GM18861 (cell line): ENCODE measurements at regions not wholly inside any gene's neighbourhood (a gene's known extent, or its start where the extent isn't known, plus 50 kb on each side); places are given as distances from the start of the nearest gene placed in this dataset.

Experiments used
- ATAC-seq: cut with Tn5 transposase; IDR thresholded peaks from one replicate; pipeline ENCODE4 v1.9.1; 2021; ENCODE audit not compliant: unreplicated experiment

DNA sequence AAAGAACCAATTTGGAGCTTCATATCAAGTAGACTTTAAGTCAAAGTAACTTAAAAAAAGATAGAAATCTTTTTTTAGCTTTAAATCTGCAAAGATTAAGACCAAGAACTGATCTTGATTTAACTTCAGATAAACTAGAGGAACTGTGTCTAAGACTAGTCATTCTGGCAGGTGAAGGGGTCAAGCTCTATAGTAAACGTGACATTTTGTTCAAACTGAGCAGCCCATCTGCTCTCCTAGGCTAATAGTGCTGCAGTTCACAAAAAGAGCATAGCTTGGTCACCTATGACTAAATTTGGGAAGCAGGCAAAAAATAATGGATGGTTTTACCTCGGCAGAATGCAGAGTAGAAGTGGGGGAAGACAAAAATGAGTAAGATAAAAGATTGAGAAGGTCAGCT lies 168.8 kb upstream of the ALCAM start:
- ATAC-seq = no peak

DNA sequence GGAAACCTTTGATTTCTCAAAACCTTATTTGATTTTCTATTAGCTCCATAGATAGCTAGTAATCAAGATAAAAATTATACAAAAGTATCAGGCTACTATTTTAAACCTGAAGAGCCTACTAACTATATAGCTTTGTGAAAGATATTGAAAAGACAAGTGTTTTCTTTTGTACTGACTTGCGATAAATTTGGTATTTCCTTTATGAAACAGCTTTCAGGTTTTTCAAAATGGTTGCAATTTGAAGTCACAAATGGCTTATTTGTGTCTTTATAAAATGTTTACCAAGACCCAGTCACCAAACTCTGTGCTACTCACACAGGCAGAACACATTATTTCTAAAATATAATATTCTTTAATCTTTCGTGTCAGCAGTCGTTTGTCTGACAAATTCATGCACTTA lies 167.5 kb upstream of the ALCAM start:
- ATAC-seq = no peak

DNA sequence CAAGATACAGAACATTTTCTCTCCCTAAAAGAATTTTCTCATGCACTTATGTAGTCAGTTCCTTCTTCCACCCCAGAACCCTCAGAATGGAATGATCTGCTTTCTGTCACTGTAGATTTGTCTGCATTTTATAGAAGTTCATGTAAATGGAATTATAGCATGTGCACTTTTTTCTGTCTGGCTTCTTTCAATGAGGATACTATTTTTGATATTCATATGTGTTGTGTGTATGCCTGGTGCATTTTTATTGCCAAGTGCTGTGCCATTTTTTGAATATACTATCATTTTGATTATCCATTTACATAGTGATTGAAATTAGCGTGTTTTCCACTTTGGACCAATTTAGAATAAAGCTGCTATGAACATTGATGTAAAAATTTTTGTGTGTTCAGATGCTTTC lies 156.6 kb upstream of the ALCAM start:
- no peak for ATAC-seq

- no peak for ATAC-seq
Measured at GRCh38 chr3:105214590-105214989, 152.1 kb upstream of the ALCAM start.

GRCh38 chr3:105222568-105223093 lies 144.1 kb upstream of the ALCAM start:
- ATAC-seq = no peak

DNA sequence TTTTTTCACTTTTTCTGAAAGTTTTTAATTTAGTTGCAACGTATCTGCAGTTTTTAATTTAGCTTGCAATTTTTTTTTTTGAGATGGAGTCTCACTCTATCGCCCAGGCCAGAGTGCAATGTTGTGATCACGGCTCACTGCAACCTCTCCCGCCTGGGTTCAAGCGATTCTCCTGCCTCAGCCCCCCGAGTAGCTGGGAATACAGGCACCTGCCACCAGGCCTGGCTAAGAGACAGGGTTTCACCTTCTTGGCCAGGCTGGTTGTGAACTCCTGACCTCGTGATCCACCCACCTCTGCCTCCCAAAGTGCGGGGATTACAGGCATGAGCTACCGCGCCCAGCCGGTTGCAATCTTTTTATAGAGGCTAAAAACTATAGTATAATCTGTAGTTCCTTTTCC lies 142.9 kb upstream of the ALCAM start:
- ATAC-seq = no peak

- no peak for ATAC-seq
Measured at GRCh38 chr3:105228696-105229095, 138.0 kb upstream of the ALCAM start.

DNA sequence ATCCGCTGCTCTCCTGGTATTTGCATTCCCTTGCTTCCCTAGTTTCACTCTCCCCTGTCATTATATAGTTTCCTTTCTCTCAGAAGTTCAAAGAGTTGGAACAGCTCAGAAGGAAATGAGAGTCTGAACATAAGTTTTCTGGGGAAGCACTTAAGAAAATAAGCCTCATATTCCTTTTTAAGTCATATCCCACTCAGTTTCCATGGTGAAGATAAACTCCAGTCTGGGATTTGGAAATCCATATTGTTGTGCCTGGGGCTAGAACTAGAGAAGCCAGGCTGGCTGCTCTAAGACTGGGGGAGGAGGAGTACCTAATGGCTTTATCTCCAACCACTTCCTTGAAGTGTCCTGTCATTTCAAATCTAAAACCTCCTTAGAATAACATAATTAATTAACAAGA lies 134.2 kb upstream of the ALCAM start:
- no peak for ATAC-seq

GRCh38 chr3:105233010-105233409 lies 133.7 kb upstream of the ALCAM start:
- no peak for ATAC-seq

DNA sequence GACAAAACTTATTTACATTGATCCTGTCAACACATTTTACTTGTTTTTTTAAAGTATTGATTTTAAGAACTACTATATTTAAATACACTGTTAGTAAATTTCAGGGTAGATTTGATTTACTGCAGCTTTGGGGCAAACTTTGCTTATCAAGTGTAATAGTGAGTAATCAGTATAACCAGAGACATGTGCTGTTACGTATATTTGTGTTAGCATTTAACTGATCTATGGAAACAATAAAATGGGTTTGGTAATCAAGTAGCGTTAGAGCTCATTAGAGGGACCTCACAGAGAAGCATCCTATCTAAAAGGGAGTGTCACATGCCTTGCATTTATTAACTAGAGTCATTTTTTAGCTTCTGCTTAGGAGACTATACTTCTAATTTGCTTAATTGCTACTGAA lies 131.5 kb upstream of the ALCAM start:
- no peak for ATAC-seq

DNA sequence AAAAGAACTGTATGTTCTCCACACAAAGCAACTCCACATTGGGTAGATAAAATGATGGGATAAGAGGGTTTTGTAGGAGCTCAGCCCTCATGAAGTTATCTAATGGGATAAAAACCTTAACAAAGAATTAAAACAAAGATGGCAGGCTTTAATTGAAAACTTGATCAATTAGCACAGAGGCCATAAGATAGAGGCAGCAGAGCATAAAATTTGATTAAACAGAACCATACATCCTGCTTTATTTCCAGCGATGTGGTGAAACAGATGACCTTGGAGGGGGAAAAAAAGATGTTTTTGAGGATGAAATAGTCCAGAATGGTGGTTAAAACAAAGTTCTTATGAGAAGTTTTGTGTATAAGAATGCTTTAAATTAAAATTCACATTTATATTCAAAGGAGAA lies 130.9 kb upstream of the ALCAM start:
- no peak for ATAC-seq

DNA sequence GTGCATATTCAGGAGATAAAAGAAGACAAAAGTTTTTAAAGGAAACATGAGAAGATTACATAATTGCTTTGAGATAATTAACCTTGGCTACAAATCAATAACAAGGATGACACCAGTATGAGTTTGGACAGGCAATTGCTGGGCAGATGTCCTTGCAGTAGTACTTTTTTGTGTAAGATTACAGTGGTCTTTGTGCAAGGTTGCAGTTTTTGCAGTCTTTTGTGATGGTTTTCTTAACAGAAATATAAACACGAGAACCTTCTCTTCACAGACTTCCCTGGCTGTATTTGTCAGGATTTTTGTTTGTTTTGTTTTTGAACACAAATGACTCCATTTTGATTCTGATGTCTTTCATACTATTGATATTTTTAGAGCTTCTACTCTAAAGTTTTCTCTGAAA lies 128.3 kb upstream of the ALCAM start:
- ATAC-seq = no peak

DNA sequence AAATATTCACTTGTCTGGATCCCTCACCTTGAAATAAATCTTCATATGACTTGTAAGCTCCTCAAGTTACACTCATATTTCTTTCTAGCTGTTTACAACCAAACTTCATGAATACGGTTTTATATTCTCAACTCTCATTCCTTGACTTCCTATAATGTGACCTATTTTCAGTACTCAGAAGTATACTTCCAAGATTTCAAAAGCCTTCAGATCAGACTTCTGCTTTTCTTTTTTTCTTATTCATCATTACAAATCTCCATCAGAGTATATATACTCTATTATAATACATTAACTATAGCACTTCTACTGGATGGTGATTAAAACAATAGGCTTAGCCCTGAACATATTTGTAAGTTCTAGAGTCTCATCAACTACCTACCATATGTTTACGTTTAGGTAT lies 123.6 kb upstream of the ALCAM start:
- no peak for ATAC-seq

- ATAC-seq = no peak
Measured at GRCh38 chr3:105246536-105246935, 120.2 kb upstream of the ALCAM start.

DNA sequence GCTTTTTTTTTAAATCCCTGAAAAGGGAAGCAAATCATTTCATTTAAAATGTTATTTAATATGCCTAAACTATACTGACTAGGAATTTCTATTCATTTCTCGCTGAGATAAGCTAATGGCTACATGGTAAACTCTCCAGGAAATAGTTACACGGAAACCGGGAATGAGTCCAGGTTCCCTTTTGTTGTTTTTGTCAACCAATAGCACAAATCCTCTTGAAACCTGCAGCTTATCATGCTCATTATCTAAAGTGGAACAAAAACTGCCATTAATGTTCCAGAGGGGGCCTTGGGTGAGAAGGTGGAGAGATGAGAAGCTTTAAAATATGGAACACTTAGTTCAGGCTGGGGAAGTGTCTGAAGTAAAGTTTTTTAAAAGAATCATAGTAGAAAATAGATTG lies 113.5 kb upstream of the ALCAM start:
- no peak for ATAC-seq

DNA sequence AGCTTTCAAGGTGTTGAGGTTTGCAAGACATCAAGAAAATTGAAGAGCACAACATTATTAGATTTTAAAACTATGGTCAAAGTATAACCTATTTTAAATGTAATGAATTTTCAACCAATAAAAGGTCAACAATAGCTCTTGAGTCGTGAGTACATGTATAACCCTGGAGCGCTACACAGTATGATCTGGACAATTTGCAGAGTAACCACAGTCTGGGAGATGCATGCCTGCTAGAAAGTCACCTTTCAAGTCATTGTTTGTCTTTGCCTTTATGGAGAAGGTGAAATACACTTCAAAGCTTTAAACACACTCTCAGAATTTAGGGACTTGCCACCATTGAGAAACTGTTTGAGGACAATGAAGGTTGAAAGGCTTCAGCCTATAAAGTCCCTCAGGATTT lies 112.6 kb upstream of the ALCAM start:
- ATAC-seq = no peak

GRCh38 chr3:105255350-105255749 lies 111.4 kb upstream of the ALCAM start:
- no peak for ATAC-seq

- ATAC-seq = no peak
Measured at GRCh38 chr3:105259496-105259895, 107.2 kb upstream of the ALCAM start.

DNA sequence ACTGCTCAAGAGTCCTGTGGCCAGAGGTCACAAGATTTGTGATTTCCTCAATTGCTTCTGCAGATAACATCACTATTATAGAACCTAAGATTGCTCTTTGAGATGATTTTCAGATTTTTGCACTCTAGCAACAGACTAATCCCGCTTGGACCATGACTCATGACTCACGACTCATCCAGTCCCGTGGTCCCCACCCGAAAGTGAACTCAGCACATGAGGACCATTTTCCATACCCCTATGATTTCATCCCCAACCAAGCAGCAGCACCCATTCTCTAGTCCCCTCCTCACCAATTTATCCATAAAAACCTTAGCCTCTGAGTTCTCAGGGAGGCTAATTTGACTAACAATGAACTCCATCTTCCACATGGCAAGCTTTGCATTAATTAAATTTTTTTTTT lies 106.3 kb upstream of the ALCAM start:
- no peak for ATAC-seq

DNA sequence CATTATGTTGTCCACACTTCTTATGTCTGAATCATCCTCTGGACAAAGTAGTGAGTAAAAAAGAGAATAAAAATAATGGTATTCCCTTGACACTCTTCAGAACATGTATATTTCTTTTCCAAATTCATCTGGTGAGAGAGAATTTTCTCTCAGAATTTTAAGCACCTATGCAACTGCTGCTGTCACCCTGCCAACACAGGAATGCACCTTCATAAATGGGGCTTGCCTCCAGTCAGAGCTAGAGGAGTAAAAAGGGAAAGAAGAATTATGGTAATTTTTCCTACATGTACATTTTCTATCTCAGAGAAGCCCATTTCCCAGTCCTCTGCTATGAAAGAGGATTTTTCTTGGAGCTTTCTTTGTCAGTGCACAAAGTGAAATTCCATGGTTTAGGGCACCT lies 92.2 kb upstream of the ALCAM start:
- no peak for ATAC-seq

- no peak for ATAC-seq
Measured at GRCh38 chr3:105274958-105275357, 91.8 kb upstream of the ALCAM start.

DNA sequence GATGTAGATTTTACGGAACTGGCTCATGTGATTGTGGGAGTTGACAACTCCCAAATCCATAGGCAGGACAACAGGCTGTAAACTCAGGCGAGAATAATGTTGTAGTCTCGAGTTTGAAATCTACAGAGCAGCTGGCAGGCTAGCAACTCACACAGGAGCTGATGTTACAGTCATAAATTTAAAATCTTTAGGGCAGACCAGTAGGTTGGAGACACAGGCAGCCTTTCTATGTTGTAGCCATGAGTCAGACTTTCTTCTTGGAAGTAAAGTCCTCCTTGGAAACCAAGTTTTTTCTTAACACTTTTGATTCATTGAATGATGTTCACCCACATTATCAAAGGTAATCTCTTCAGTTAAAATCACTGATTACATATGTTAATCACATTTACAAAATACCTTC lies 89.1 kb upstream of the ALCAM start:
- ATAC-seq = no peak

DNA sequence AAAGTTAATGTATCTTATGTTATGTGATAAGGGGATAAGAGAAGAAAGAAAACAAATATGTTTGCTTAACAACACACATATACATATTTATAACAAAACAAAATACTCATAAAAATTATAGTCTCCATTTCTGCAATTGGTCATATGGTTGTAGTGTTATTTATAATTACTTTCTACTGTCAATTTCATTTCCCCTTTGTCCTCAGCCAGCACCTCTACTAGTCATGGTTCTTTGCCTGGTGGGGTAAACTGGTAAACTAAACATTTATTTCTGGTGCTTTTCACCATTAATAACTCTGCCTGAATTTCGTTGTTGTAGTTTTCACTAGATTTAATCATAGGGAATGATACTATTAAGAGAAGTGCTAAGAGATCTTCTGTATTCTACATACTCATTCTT lies 88.0 kb upstream of the ALCAM start:
- ATAC-seq = no peak

DNA sequence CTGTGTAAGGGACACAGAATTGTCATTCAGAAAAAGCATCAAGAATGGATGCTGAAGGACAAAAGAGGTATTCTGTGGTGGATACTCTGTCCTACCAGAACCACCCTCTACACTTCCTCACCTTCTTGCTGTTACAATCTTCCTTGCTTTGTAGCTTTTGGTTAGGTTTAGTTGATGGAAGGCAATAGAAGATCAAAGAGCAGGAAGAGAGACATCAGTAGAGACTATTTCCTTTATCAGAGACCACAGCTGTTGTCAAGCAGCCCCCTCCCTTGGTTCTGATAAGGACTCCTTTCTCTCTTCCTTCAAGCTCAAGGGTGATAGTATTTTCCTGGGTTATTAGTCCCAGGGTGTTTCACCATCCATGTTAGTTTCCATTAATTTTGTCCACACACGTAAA lies 84.7 kb upstream of the ALCAM start:
- ATAC-seq = no peak
